SJCRH30 (cell line): ENCODE measurements at regions not wholly inside any gene's neighbourhood (a gene's known extent, or its start where the extent isn't known, plus 50 kb on each side); places are given as distances from the start of the nearest gene placed in this dataset.
A peak's percentile ranks its signal among the peaks of the same experiment; 100 is the strongest.

Source experiments
- DNase-seq, 2 experiments: peaks; one replicate each; pipeline ENCODE4 v3.0.0-alpha.2; 2015 to 2020
- H3K27ac ChIP-seq: fragments of 250-450 bp; sonication (Bioruptor Pico); 2 replicates; pipeline ENCODE4 v1.5.1; 2020; ENCODE audit warnings: mild to moderate bottlenecking, moderate library complexity
- H3K27me3 ChIP-seq: fragments of 250-450 bp; sonication (Bioruptor Pico); 2 replicates; pipeline ENCODE4 v1.5.1; 2020; ENCODE audit warnings: mild to moderate bottlenecking, moderate library complexity
- H3K36me3 ChIP-seq: fragments of 250-450 bp; sonication (Bioruptor Pico); 2 replicates; pipeline ENCODE4 v1.5.1; 2020; ENCODE audit warnings: mild to moderate bottlenecking, moderate library complexity
- H3K4me1 ChIP-seq: fragments of 250-450 bp; sonication (Bioruptor Pico); 2 replicates; pipeline ENCODE4 v1.5.1; 2020; ENCODE audit warnings: mild to moderate bottlenecking, moderate library complexity
- H3K4me3 ChIP-seq: fragments of 250-450 bp; sonication (Bioruptor Pico); 2 replicates; pipeline ENCODE4 v1.5.1; 2020; ENCODE audit warnings: mild to moderate bottlenecking, moderate library complexity
- H3K9me3 ChIP-seq: fragments of 250-450 bp; sonication (Bioruptor Pico); replicated peaks from 2 replicates; pipeline ENCODE4 v1.5.1; 2020; ENCODE audit warnings: mild to moderate bottlenecking, moderate library complexity

DNA sequence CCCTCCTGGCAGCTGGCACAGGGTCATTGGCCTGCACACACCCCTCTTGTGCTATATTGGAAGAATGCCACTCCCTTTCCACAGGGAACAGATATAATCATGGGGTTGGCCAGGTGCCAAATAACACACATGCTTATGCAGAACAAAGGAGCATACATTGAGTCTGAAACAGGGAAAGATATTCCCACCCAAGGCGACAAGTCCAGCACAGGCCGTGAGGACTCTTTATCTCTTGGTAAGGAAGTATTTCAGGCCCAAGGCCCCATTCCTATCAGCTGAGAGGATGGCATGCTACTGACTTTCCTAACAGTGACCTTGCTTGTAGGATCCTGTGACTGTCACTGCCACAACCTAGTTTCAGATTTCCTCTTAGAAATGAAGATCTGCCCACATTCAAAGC lies 59.0 kb upstream of the STXBP6 start:
- Histone ChIP-seq H3K27me3 (no peaks in the 10 kb centered on the region), H3K4me1 (peaks cover 40% of the 10 kb centered on the region), H3K36me3 (no peaks in the 10 kb centered on the region), H3K4me3 (no peak overlapping the region), H3K9me3 (no peaks in the 10 kb centered on the region), H3K27ac (peak overlapping the region; percentile 98)
- DNase-seq, result peak; percentile 84 to 88

DNA sequence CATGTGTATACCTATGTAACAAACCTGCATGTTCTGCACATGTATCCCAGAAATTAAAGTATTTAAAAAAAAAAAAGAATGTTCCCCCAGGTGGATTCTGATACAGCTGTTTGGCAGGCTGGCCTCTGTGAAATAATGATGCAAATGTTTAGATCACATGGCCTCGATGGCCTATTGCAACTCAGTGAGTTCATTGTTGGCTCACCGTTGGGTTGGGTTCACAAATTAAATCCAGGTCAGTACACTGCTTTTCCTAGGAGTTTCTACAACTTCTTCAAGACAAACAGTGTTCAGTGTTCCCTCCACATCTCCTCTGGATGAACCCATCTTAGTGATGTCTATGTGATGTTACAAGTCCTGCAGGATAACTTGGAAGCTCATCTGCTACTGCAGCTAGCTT lies 58.3 kb upstream of the STXBP6 start:
- Histone ChIP-seq H3K9me3 (no peaks in the 10 kb centered on the region), H3K4me3 (no peak overlapping the region), H3K4me1 (peaks cover 40% of the 10 kb centered on the region), H3K36me3 (no peaks in the 10 kb centered on the region), H3K27me3 (no peaks in the 10 kb centered on the region), H3K27ac (peak overlapping the region; percentile 98)
- no peak for DNase-seq

DNA sequence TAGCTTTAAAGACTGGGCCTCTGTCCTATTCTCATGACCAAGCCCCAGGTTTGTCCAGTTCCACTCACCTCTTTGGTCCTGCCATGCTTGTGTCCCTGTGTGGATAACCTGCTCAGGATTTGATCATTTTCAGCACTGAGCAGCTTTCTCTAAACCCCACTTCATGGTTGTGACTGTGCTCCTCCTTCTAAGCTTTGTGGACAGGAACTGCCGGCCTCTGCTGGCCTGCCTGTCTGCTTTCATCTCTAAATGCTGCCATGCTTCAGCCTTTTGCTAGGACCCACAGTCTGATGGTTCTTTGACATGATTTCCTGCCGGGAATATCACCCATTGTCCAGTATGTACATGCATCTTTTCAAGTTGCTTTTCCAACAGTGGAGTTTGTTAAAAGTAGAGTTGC lies 53.9 kb upstream of the STXBP6 start:
- Histone ChIP-seq H3K9me3 (0 out of 2 replicates have a peak, but pooled peaks cover 4% of the 10 kb centered on the region), H3K4me1 (peaks cover 5% of the 10 kb centered on the region), H3K27ac (no peak overlapping the region), H3K27me3 (no peaks in the 10 kb centered on the region), H3K36me3 (no peaks in the 10 kb centered on the region), H3K4me3 (no peak overlapping the region)
- DNase-seq, result no peak

DNA sequence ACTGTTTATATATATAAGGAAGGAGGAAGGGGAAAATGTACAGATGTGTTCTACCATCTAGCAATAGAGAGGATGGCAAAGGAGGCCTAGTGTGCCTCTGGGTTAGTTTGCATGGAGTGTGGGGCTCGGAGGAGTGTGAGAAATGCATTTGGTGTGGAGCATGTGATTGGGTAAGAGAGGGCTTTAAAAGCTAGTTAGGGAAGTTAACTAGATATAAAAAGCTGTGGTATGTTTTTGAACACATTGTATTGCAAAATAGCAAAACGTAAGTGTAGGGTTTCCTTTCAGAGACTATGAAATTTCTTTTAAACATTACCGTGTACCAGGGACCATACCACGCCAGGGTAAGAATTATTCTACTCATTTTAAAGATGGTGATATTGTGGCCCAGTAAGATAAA lies 53.3 kb upstream of the STXBP6 start:
- no peaks in the 10 kb centered on the region; the same call in 1 of the 2 replicates for H3K4me1 ChIP-seq
- 0 out of 2 replicates have a peak, but pooled peaks cover 4% of the 10 kb centered on the region for H3K9me3 ChIP-seq
- no peaks in the 10 kb centered on the region for H3K36me3 ChIP-seq
- DNase-seq, result no peak
- H3K4me3 ChIP-seq, result no peak overlapping the region
- H3K27me3 ChIP-seq, result no peaks in the 10 kb centered on the region
- H3K27ac ChIP-seq, result no peak overlapping the region

DNA sequence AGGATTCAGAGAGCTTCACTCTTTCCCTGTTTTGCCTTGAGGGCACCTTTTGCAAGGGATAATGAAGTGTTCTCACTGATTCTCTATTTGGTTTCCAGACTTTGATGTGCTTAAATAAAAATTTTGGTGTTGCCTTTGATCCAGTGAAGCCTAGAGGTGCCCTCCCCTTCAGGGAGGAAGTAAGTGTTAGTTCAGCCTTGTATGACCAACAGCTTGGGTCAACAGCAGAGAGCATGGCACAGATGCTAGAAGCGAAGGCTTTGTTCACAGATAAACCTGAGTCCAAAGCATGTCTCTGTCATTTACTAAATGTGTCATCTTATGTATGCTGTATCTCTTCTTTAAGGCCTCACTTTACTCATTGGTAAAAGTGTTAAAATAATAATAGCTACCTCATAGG lies 52.8 kb upstream of the STXBP6 start:
- no peak overlapping the region for H3K4me3 ChIP-seq
- H3K27ac ChIP-seq, result no peak overlapping the region
- 0 out of 2 replicates have a peak, but pooled peaks cover 4% of the 10 kb centered on the region for H3K9me3 ChIP-seq
- H3K4me1 ChIP-seq, result no peaks in the 10 kb centered on the region
- H3K36me3 ChIP-seq, result no peaks in the 10 kb centered on the region
- no peak for DNase-seq
- no peaks in the 10 kb centered on the region for H3K27me3 ChIP-seq

DNA sequence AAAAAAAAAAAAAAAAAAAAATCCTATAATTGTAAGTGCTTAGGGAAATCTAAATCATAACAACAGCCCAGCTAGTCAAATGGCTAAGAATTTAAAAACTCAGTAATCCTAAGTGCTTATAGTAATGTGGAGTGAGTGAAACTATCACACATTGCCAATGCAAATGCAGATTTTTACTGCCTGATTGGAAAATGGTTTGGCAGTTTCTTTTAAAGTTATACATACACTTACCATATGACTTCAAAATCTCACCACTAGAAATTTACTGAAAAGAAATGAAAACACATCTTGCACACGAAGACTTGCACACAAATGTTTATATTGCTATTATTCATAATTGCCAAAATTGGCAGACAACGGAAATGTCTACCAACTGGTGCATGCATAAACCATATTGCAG lies 51.3 kb upstream of the STXBP6 start:
- Histone ChIP-seq H3K27ac (no peak overlapping the region), H3K4me1 (no peaks in the 10 kb centered on the region), H3K27me3 (no peaks in the 10 kb centered on the region), H3K36me3 (no peaks in the 10 kb centered on the region), H3K9me3 (0 out of 2 replicates have a peak, but pooled peaks cover 4% of the 10 kb centered on the region), H3K4me3 (no peak overlapping the region)
- no peak for DNase-seq
